ENCODE measurements at regions not wholly inside any gene's neighbourhood (a gene's known extent, or its start where the extent isn't known, plus 50 kb on each side); places are given as distances from the start of the nearest gene placed in this dataset.
"Not testable (repeated sequence)": the region's sequence is repeated elsewhere in the genome, so short reads cannot be mapped to it uniquely, and the experiment has no call there.

DNA sequence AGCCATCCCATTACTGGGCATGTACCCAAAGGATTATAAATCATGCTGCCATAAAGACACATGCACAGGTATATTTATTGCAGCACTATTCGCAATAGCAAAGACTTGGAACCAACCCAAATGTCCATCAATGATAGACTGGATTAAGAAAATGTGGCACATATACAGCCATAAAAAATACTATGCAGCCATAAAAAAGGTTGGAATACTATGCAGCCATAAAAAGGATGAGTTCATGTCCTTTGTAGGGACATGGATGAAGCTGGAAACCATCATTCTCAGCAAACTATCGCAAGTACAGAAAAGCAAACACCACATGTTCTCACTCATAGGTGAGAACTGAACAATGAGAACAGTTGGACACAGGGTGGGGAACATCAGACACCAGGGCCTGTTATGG, 151.5 kb downstream of the PLK2 start:
- not testable (repeated sequence) for TF ChIP-seq EZH2 (IDR thresholded peaks at IDR 0.05); POLR2AphosphoS5 (IDR thresholded peaks at IDR 0.05; ENCODE audit: borderline replicate concordance, low read depth, low read length)

Data from SK-N-MC (cell line).